ENCODE measurements at regions not wholly inside any gene's neighbourhood (a gene's known extent, or its start where the extent isn't known, plus 50 kb on each side); places are given as distances from the start of the nearest gene placed in this dataset.

DNA sequence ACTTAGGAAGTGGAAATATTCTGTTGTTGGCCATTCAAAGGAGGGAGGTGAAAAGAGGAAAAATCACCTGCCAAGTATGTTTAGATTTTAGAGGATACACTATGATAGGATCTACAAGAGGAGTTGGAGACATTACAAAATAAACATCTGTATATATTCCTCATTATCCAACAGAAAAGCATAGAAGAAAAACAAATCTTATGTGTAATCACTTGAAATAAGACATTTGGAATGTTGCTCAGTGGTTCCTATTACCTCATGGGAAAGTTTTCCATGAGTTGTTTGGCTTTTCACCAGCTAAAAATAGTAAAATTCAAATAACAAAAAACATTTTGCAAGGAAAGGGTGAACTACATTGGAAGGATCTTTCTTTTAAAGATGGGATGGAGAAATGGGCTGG lies 76.7 kb upstream of the CARMIL1 start:
- ATAC-seq (no peak), DNase-seq (ENCODE audit: low spot score) (no peak)
- TF ChIP-seq SOX15 (CRISPR knock-in tag; IDR thresholded peaks at IDR 0.05) (no peak), HMGXB4 (CRISPR knock-in tag; IDR thresholded peaks at IDR 0.05) (no peak), EMX1 (CRISPR knock-in tag; IDR thresholded peaks at IDR 0.05) (no peak), ATF3 (CRISPR knock-in tag; conservative IDR thresholded peaks at IDR 0.05) (no peak), GTF2I (CRISPR knock-in tag; conservative IDR thresholded peaks at IDR 0.05) (no peak), ZNF423 (CRISPR knock-in tag; IDR thresholded peaks at IDR 0.05) (no peak), RELA (CRISPR knock-in tag; IDR thresholded peaks at IDR 0.05; ENCODE audit: borderline replicate concordance) (no peak), AFF4 (CRISPR knock-in tag; IDR thresholded peaks at IDR 0.05; ENCODE audit: borderline replicate concordance) (no peak), ESRRA (CRISPR knock-in tag; IDR thresholded peaks at IDR 0.05; ENCODE audit: borderline replicate concordance) (no peak), PRRX2 (CRISPR knock-in tag; IDR thresholded peaks at IDR 0.05) (no peak)
- TF ChIP-seq, protein P1, sequence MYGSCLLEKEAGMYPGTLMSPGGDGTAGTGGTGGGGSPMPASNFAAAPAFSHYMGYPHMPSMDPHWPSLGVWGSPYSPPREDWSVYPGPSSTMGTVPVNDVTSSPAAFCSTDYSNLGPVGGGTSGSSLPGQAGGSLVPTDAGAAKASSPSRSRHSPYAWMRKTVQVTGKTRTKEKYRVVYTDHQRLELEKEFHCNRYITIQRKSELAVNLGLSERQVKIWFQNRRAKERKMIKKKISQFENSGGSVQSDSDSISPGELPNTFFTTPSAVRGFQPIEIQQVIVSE (CRISPR knock-in tag; IDR thresholded peaks at IDR 0.05; ENCODE audit: borderline replicate concordance), result no peak
- ChIA-PET POLR2A (no interaction called here), CTCF (interaction anchor here (0.6 kb wide), 1 partner anchor 31 kb away, joined by 3 read pairs; no protein-coding TSS in a partner anchor)
- no peak overlapping the region for H3K27ac Mint-ChIP-seq
- H3K27me3 Mint-ChIP-seq (ENCODE audit: low read depth), result no peaks in the 10 kb centered on the region
- H3K4me3 Mint-ChIP-seq, result no peak overlapping the region
- 0 out of 2 replicates have a peak, but pooled peaks cover 5% of the 10 kb centered on the region for H3K4me1 Mint-ChIP-seq
- no peaks in the 10 kb centered on the region for H3K9me3 Mint-ChIP-seq
- no peaks in the 10 kb centered on the region for H3K36me3 Mint-ChIP-seq

- CTCF ChIA-PET, result interaction anchor here (1.2 kb wide), 1 partner anchor 18 kb away, joined by 3 read pairs; no protein-coding TSS in a partner anchor
- Mint-ChIP-seq H3K9me3 (peaks cover 14% of the 10 kb centered on the region), H3K27ac (no peak overlapping the region), H3K4me1 (0 out of 2 replicates have a peak, but pooled peaks cover 8% of the 10 kb centered on the region), H3K4me3 (no peak overlapping the region), H3K36me3 (no peaks in the 10 kb centered on the region), H3K27me3 (ENCODE audit: low read depth) (no peaks in the 10 kb centered on the region)
- POLR2A ChIA-PET, result no interaction called here
- DNase-seq (ENCODE audit: low spot score), result no peak
- no peak for ATAC-seq
- TF ChIP-seq PRDM15 (CRISPR knock-in tag; IDR thresholded peaks at IDR 0.05), result no peak
- no peak for TF ChIP-seq FOXP4 (CRISPR knock-in tag; IDR thresholded peaks at IDR 0.05)
- TF ChIP-seq, protein P2, sequence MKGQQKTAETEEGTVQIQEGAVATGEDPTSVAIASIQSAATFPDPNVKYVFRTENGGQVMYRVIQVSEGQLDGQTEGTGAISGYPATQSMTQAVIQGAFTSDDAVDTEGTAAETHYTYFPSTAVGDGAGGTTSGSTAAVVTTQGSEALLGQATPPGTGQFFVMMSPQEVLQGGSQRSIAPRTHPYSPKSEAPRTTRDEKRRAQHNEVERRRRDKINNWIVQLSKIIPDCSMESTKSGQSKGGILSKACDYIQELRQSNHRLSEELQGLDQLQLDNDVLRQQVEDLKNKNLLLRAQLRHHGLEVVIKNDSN (CRISPR knock-in tag; IDR thresholded peaks at IDR 0.05), result no peak
- no peak for TF ChIP-seq NFE2L1 (CRISPR knock-in tag; IDR thresholded peaks at IDR 0.05)
- TF ChIP-seq MXD4 (CRISPR knock-in tag; IDR thresholded peaks at IDR 0.05; ENCODE audit: borderline replicate concordance), result no peak
- TF ChIP-seq CREB1 (CRISPR knock-in tag; IDR thresholded peaks at IDR 0.05), result no peak
- no peak for TF ChIP-seq ZNF232 (CRISPR knock-in tag; IDR thresholded peaks at IDR 0.05)
- no peak for TF ChIP-seq NR3C1 (CRISPR knock-in tag; conservative IDR thresholded peaks at IDR 0.05; ENCODE audit: low read depth)
- no peak for TF ChIP-seq RORB (CRISPR knock-in tag; IDR thresholded peaks at IDR 0.05)
- TF ChIP-seq NR1H2 (CRISPR knock-in tag; IDR thresholded peaks at IDR 0.05), result no peak
- TF ChIP-seq ZNF121 (CRISPR knock-in tag; IDR thresholded peaks at IDR 0.05), result no peak
- TF ChIP-seq CBFB (CRISPR knock-in tag; IDR thresholded peaks at IDR 0.05; ENCODE audit: low read depth), result no peak
- no peak for TF ChIP-seq NFATC4 (CRISPR knock-in tag; IDR thresholded peaks at IDR 0.05)
Observed at GRCh38 chr6:25205629-25206028, 73.5 kb upstream of the CARMIL1 start.

Measured in WTC11 (cell line).